HAP-1 (cell line): ENCODE measurements at regions not wholly inside any gene's neighbourhood (a gene's known extent, or its start where the extent isn't known, plus 50 kb on each side); places are given as distances from the start of the nearest gene placed in this dataset.
"Not testable (repeated sequence)": the region's sequence is repeated elsewhere in the genome, so short reads cannot be mapped to it uniquely, and the experiment has no call there.

ENCODE experiments used
- DNase-seq, 2 experiments: peaks; one replicate each; pipeline ENCODE4 v3.0.0-alpha.2; 2016 to 2020; ENCODE audit warnings: low spot score in 2 of 2
- H3K27me3 ChIP-seq: fragments of 250-450 bp; sonication (Bioruptor Pico); 2 replicates; pipeline ENCODE4 v1.5.1; 2020; ENCODE audit warnings: low read depth, mild to moderate bottlenecking, moderate library complexity
- H3K36me3 ChIP-seq: fragments of 250-450 bp; sonication (Bioruptor Pico); replicated peaks from 2 replicates; pipeline ENCODE4 v1.5.1; 2020; ENCODE audit warnings: mild to moderate bottlenecking
- H3K4me1 ChIP-seq: fragments of 250-450 bp; sonication (Bioruptor Pico); 2 replicates; pipeline ENCODE4 v1.5.1; 2020; ENCODE audit warnings: mild to moderate bottlenecking
- H3K4me3 ChIP-seq: fragments of 250-450 bp; sonication (Bioruptor Pico); 2 replicates; pipeline ENCODE4 v1.5.1; 2020; ENCODE audit warnings: mild to moderate bottlenecking, moderate library complexity
- H3K9me3 ChIP-seq: fragments of 250-450 bp; sonication (Bioruptor Pico); 2 replicates; pipeline ENCODE4 v1.5.1; 2020; ENCODE audit warnings: mild to moderate bottlenecking, moderate library complexity
- in situ Hi-C: fragments of 300-500 bp; cut with MboI; formaldehyde crosslinking; loops from 3 replicates; pipeline ENCODE4 v1.14.3; 2020; ENCODE audit warnings: low sequenced_read_pairs, inconsistent platforms, mixed read lengths

GRCh38 chr2:78734221-78734620 lies 291.3 kb upstream of the REG3G start:
- Histone ChIP-seq H3K36me3 (no peaks in the 10 kb centered on the region), H3K27me3 (no peaks in the 10 kb centered on the region), H3K4me3 (no peak overlapping the region), H3K9me3 (no peaks in the 10 kb centered on the region; the same call in 1 of the 2 replicates), H3K4me1 (no peaks in the 10 kb centered on the region)
- in situ Hi-C loops: no loop called here
- DNase-seq: no peak

- no peaks in the 10 kb centered on the region for H3K27me3 ChIP-seq
- no peak overlapping the region for H3K4me3 ChIP-seq
- H3K4me1 ChIP-seq: no peaks in the 10 kb centered on the region
- no peaks in the 10 kb centered on the region for H3K36me3 ChIP-seq
- in situ Hi-C loops: no loop called here
- DNase-seq: no peak
- H3K9me3 ChIP-seq: no peaks in the 10 kb centered on the region; the same call in 1 of the 2 replicates
These were observed 286.2 kb upstream of the REG3G start for GRCh38 chr2:78739282-78739681.

- DNase-seq: no peak
- no peaks in the 10 kb centered on the region for H3K27me3 ChIP-seq
- no peaks in the 10 kb centered on the region for H3K4me1 ChIP-seq
- H3K4me3 ChIP-seq: no peak overlapping the region
- no peaks in the 10 kb centered on the region for H3K36me3 ChIP-seq
- in situ Hi-C loops: no loop called here
- no peaks in the 10 kb centered on the region for H3K9me3 ChIP-seq
These were observed 275.9 kb upstream of the REG3G start for GRCh38 chr2:78749638-78750037.

- in situ Hi-C loops: no loop called here
- DNase-seq: no peak
- no peaks in the 10 kb centered on the region for H3K9me3 ChIP-seq
These were observed 275.3 kb upstream of the REG3G start for GRCh38 chr2:78750219-78750618.

GRCh38 chr2:78754930-78755329 lies 270.6 kb upstream of the REG3G start:
- DNase-seq: no peak
- H3K4me1 ChIP-seq: no peaks in the 10 kb centered on the region
- H3K4me3 ChIP-seq: no peak overlapping the region
- H3K27me3 ChIP-seq: no peaks in the 10 kb centered on the region
- H3K9me3 ChIP-seq: no peaks in the 10 kb centered on the region
- no peaks in the 10 kb centered on the region for H3K36me3 ChIP-seq
- in situ Hi-C loops: no loop called here

More at GRCh38 chr2:78750219-78750618, 275.3 kb upstream of the REG3G start:
- no peaks in the 10 kb centered on the region for H3K4me1 ChIP-seq
- no peaks in the 10 kb centered on the region for H3K27me3 ChIP-seq
- no peak overlapping the region for H3K4me3 ChIP-seq
- no peaks in the 10 kb centered on the region for H3K36me3 ChIP-seq

GRCh38 chr2:78757191-78757590 lies 268.3 kb upstream of the REG3G start:
- H3K4me1 ChIP-seq: no peaks in the 10 kb centered on the region
- DNase-seq: no peak
- in situ Hi-C loops: no loop called here
- no peaks in the 10 kb centered on the region for H3K36me3 ChIP-seq
- no peaks in the 10 kb centered on the region for H3K9me3 ChIP-seq
- H3K27me3 ChIP-seq: no peaks in the 10 kb centered on the region
- H3K4me3 ChIP-seq: no peak overlapping the region

GRCh38 chr2:78757640-78758039 lies 267.9 kb upstream of the REG3G start:
- H3K27me3 ChIP-seq: no peaks in the 10 kb centered on the region
- no peak for DNase-seq
- in situ Hi-C loops: no loop called here
- no peaks in the 10 kb centered on the region for H3K4me1 ChIP-seq
- no peaks in the 10 kb centered on the region for H3K9me3 ChIP-seq
- no peaks in the 10 kb centered on the region for H3K36me3 ChIP-seq
- no peak overlapping the region for H3K4me3 ChIP-seq

- H3K4me1 ChIP-seq, H3K27me3 ChIP-seq, H3K9me3 ChIP-seq, in situ Hi-C loops, DNase-seq, H3K4me3 ChIP-seq, H3K36me3 ChIP-seq: not testable (repeated sequence)
These were observed 266.7 kb upstream of the REG3G start for GRCh38 chr2:78758765-78759164.

GRCh38 chr2:78766459-78766858 lies 259.0 kb upstream of the REG3G start:
- DNase-seq: no peak
- Histone ChIP-seq H3K9me3 (no peaks in the 10 kb centered on the region), H3K4me1 (peaks cover 7% of the 10 kb centered on the region), H3K36me3 (no peaks in the 10 kb centered on the region), H3K27me3 (no peaks in the 10 kb centered on the region), H3K4me3 (no peak overlapping the region)
- in situ Hi-C loops: no loop called here

- Histone ChIP-seq H3K9me3 (no peaks in the 10 kb centered on the region), H3K36me3 (no peaks in the 10 kb centered on the region), H3K4me1 (peaks cover 7% of the 10 kb centered on the region), H3K27me3 (no peaks in the 10 kb centered on the region), H3K4me3 (no peak overlapping the region)
- in situ Hi-C loops: no loop called here
- DNase-seq: peak in 1 of 2 experiments; percentile 68
These were observed 257.5 kb upstream of the REG3G start for GRCh38 chr2:78768016-78768415.

GRCh38 chr2:78775291-78775690 lies 250.2 kb upstream of the REG3G start:
- DNase-seq: no peak

GRCh38 chr2:78778756-78779510 lies 246.6 kb upstream of the REG3G start:
- no peaks in the 10 kb centered on the region for H3K27me3 ChIP-seq
- in situ Hi-C loops: no loop called here
- H3K9me3 ChIP-seq: no peaks in the 10 kb centered on the region
- H3K36me3 ChIP-seq: no peaks in the 10 kb centered on the region
- no peak for DNase-seq
- H3K4me1 ChIP-seq: no peaks in the 10 kb centered on the region
- H3K4me3 ChIP-seq: no peak overlapping the region

More at GRCh38 chr2:78775291-78775690, 250.2 kb upstream of the REG3G start:
- no peaks in the 10 kb centered on the region for H3K4me1 ChIP-seq
- no peak overlapping the region for H3K4me3 ChIP-seq
- no peaks in the 10 kb centered on the region for H3K36me3 ChIP-seq
- in situ Hi-C loops: no loop called here
- no peaks in the 10 kb centered on the region for H3K27me3 ChIP-seq
- no peaks in the 10 kb centered on the region for H3K9me3 ChIP-seq

- Histone ChIP-seq H3K36me3 (no peaks in the 10 kb centered on the region), H3K27me3 (no peaks in the 10 kb centered on the region), H3K4me3 (no peak overlapping the region), H3K9me3 (no peaks in the 10 kb centered on the region), H3K4me1 (no peaks in the 10 kb centered on the region)
- in situ Hi-C loops: no loop called here
- DNase-seq: no peak
These were observed 245.7 kb upstream of the REG3G start for GRCh38 chr2:78779761-78780160.

GRCh38 chr2:78780256-78780655 lies 245.2 kb upstream of the REG3G start:
- H3K9me3 ChIP-seq: no peaks in the 10 kb centered on the region
- in situ Hi-C loops: no loop called here
- H3K27me3 ChIP-seq: no peaks in the 10 kb centered on the region
- H3K4me3 ChIP-seq: no peak overlapping the region
- DNase-seq: no peak
- no peaks in the 10 kb centered on the region for H3K36me3 ChIP-seq
- H3K4me1 ChIP-seq: no peaks in the 10 kb centered on the region
